C4-2B (cell line): ENCODE measurements at regions not wholly inside any gene's neighbourhood (a gene's known extent, or its start where the extent isn't known, plus 50 kb on each side); places are given as distances from the start of the nearest gene placed in this dataset.

Experiments used
- CTCF ChIP-seq: fragments of 450-650 bp; conservative IDR thresholded peaks from 2 replicates; pipeline ENCODE4 v1.5.1; 2017; ENCODE audit warnings: mild to moderate bottlenecking
- ZFX ChIP-seq: fragments of 450-650 bp; IDR thresholded peaks from 2 replicates; pipeline ENCODE4 v1.6.1; 2017

GRCh38 chr21:38912102-38912629 lies 106.4 kb downstream of the ETS2 start:
- TF ChIP-seq CTCF, result no peak
- TF ChIP-seq ZFX, result no peak
